Sciatic nerve (tissue), 2 donors: ENCODE measurements at regions not wholly inside any gene's neighbourhood (a gene's known extent, or its start where the extent isn't known, plus 50 kb on each side); places are given as distances from the start of the nearest gene placed in this dataset.
"Not testable (repeated sequence)": the region's sequence is repeated elsewhere in the genome, so short reads cannot be mapped to it uniquely, and the experiment has no call there.

Source experiments
- ATAC-seq: fragments of 200-7000 bp; cut with Tn5 transposase; one replicate; pipeline ENCODE4 v1.9.1; 2020; ENCODE audit warnings: mild to moderate bottlenecking, moderate library complexity
- DNase-seq: peaks from one replicate; pipeline ENCODE4 v3.0.0-alpha.2; 2020; ENCODE audit warnings: low spot score
- intact Hi-C: fragments of 100-400 bp; cut with DNase I; formaldehyde crosslinking; loops from one replicate; pipeline ENCODE4 v1.14.2; 2022
- donor health status: DM: no; HTN: no; CAD: no.
- donor health status: DM: no; HTN: no; CAD: no.

DNA sequence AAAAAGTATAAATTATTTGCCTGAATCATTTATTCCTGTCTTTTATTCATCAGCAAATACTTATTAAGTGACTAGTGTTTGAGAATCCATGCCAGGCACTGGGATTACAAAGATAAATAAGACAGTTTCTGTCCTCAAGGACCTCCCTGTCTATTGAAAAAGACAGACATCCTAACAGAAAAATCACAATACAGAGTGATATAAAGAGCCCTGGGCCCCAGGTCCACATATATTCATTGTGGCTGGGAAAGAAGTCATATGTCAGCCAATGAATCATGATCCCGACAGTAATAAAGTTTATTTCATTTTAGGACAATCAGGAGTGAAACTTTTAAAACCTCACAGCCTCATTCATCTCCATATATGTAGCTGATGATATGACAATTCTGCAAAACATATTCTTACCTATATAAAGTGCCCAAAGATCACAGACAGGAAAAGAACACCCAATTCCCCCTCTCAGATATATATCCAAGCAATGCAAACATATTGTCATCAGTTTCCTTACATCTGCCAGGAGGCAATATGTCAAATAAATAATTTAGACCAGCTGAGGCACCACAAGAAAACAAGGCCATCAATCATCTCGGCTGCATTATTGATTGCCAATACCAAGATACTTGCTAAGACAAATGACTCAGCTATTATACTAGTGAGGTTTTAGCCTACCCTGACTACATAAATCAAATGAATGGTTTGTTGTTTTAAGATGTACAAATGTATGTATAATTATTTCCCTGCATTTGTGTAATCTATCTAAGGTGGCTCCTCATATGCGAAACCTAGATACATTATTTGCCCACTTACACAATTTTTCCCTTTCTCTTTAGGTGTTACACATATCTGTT, 590.9 kb upstream of the API5 start:
- DNase-seq: no peak
- intact Hi-C loops: no loop called here
- no peak for ATAC-seq

DNA sequence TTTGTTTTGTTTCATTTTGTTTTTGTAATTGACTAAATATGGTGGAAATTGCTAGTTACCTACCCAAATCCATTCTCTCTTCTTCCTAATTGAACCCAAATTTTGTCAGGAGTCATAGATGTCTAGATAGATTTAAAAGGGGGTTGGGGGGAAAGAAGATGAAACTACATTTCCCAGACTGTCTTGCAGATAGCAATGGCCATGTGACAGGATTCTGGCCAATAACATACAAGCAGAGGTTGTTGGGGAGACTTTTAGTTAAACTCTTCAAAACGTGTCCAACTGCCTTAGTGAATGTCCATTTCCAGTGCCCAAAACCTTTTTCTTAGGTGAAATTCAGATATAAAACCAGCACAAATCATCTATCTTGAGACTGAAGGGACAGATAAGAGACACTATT, 583.9 kb upstream of the API5 start:
- ATAC-seq (no peak), DNase-seq (no peak)
- intact Hi-C loops: no loop called here

DNA sequence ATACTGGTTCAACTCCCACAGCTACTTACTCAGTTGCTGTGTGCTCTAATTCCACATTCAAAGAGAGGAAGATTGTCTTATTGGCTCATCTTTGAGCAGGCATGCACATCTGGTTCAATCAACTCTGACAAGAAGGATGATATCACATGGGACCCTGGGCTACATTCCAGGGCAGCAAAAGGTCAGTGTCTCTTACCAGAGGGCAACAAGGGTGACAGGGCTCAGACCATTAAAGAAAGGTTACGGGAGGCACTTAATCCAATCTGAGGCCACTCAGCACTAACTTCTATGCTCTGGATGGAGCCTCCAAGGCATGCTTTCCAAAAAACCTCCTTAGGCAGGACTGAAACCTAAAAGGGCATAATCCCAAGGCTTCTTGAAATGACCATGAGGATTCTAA, 549.4 kb upstream of the API5 start:
- no peak for ATAC-seq
- intact Hi-C loops: no loop called here
- no peak for DNase-seq

DNA sequence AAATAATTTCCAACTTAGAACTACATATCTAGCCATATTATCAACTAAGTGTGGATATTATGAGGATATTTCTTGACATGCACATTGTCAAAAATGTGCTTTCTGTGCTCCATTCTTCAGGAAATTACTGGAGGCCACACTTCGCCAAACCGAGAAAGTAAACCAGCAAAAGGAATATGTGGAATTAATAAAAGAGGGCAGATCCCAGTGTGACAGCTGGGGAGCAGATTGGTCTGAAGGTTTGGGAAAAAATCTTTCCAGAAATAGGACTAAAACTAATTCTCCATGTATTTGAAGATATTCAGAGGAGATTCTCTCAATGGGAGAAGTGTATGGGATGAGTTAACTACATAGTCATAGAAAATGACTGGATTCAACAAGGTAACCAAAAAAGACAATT, 546.9 kb upstream of the API5 start:
- ATAC-seq (no peak), DNase-seq (no peak)
- intact Hi-C loops: no loop called here

DNA sequence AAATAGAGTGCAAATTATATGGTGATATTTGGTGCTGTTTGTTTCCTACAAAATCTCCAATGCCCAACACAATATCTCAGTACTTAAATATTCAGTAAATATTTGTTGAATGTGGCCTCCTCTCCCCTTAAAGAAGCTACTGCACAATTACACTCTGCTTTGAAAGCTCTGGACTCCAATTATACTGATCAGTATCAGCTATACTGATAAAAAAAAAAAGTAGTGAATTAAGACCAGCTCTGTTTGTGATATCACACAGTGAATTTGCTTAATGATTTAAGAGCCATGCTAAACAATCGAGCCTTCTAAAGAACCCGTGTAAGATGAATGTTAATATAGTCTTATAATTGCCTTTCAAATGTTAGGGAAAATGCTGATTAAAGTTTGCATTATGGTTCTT, 543.2 kb upstream of the API5 start:
- DNase-seq (no peak), ATAC-seq (no peak)
- intact Hi-C loops: no loop called here

DNA sequence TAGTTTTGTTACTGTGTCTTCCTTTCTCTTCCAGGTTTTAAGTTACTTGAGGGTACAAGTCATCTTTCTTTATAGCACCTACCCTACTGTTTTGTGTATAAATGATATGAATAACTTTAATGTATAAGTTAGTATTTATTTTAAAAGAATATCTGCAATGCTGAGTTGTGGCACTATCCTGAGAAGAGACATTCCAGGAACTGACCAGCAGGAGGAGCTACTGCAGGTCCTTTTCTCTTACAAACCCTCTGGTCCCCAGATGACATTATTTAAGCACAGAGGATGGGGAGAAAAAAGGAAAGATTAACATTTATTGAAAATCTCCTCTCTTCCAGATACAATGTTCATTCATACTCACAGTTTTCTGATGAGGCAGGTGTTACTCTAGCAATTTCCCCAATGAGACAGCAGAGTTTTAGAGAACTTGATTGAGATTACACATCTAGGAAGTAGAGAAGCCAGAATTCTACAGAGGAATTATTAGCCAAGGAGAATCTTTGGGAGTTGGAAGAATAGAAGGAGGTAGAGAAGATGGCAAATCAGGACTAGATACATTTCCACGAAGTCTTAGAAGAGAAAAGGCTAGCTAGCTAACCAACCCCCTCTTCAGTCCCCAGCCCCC, 541.2 kb upstream of the API5 start:
- ATAC-seq: no peak
- intact Hi-C loops: no loop called here
- no peak for DNase-seq

DNA sequence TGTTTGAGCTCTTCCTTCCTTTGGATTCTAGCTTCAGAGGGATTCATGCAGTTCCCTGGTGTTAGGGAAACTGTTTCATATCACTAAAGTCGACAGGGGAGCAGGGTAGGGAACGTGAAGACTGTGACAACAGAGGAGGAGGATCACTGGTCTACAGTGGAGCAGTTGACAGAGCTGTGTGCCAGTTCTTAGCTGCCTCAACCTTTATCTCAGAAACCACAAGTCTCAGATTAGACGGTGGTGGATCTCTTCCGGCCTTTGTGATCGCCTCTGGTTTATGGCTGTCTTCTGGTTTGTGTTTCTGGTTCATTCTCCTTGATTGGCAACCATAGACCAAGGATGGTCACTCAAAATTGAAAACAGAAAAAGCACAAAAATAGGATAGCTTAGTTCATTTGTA, 538.9 kb upstream of the API5 start:
- intact Hi-C loops: no loop called here
- ATAC-seq (no peak), DNase-seq (no peak)

DNA sequence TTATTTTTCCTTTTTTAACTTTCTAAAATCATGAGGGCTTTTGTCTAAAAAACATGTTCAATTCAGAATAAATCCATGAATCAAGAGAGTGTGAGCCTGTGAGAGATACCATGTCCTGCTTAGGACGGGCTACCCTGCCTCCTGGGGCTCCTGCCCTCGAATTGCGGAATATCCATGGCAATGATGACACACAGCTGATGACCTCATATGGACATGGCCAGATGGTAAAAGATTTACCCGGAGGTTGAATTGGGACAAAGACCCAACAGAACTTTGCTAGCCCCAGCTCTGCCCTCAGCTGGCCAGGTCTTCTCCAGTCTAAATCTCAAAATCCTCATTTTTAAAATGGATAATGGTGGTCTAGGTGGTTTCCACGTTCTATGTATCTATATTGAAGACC, 538.1 kb upstream of the API5 start:
- intact Hi-C loops: no loop called here
- DNase-seq (no peak), ATAC-seq (no peak)

DNA sequence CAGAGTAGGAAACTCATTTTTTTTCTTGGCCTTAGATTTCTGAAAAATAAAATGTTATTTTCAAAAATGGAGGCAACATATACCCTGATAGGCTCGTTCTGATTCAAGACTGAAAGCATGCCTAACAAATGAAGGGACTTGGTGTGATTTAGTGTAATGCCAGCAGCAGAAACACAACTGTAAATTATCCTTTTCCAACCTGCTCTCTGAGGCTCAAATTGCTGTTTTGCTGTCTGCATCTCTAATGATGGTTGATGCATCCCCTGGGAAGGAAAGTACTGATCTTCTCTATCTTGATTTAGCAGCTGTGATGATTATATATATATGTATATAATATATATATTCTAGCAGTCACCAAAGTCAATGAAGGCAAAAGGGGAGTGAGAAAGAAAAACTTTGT, 537.2 kb upstream of the API5 start:
- ATAC-seq (no peak), DNase-seq (no peak)
- intact Hi-C loops: no loop called here

DNA sequence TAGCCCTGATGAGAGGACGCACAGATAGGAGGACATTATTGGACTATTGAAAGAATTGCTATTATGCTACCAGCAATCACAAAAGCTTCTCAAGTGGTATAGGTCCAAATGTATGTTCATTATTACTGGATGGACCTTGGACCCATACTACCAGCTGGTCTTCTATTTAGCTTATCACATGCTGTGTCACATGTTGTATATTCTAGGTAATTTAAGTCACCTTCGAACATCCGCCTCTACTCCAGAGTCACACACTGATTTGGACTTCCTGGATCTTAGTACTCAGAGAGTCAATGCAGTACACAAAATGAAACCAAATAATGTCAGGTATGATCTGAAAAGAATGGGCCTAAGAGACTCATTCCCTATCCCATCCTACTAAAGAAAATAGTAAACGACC, 534.0 kb upstream of the API5 start:
- intact Hi-C loops: loop anchor here (2.0 kb wide), 1 partner anchor 53 kb away; no protein-coding TSS in a partner anchor
- DNase-seq: no peak
- no peak for ATAC-seq

DNA sequence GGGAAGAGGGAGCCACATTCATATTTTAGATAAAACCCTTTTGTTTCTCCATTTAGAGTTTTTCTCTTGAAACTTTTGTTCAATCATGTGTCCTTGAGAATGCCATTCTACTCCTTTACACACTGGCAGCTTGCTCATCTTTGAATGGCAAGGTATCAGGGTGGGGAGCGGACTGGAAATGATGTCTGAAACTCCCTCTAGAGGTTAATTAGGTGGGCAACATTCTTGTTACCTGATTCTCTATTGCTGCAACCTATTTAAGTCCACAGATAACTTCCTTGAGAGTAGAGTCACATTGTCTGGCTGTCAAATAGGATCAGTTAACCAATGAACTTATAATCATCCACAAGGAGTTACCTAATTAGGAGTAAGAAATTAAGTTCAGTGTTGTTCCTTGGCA, 533.6 kb upstream of the API5 start:
- ATAC-seq (no peak), DNase-seq (no peak)
- intact Hi-C loops: no loop called here

DNA sequence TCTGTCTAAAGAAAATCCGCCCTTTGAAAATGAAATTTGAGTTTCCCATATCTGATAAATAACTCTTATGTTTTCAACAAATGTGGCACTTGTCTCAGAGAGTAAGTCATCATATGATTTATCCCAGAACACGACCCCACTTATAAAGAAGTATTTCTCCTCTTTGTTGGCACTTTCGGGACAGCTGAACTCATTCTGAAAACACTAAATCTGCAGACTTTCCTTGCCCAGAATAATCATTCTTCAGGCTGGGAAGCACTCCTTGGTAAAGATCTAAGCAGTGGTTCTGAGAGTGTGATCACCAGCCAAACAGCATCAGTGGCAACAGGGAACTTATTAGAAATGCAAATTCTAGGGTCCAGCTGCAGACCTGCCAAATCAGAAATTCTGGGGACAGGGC, 532.2 kb upstream of the API5 start:
- no peak for ATAC-seq
- no peak for DNase-seq
- intact Hi-C loops: no loop called here

DNA sequence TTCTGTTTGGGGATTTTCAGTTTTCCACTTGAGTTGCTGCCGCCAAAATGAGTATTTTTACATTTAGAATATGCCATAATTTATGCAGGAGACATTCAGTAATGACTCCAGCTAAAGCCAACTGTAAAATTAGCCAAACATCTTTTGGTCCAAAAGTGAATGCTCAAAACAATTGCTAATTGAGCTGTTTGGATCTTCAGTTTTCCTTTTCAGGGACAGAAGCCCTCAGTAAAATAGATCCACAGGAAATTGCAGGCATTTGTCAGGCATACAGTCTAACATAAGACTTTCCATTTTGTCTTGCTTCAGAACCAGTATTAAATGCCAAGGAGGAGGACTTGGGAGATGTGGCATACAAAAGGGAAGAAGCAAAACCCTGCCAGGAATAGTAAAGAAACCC, 524.8 kb upstream of the API5 start:
- DNase-seq (no peak), ATAC-seq (no peak)
- intact Hi-C loops: no loop called here

DNA sequence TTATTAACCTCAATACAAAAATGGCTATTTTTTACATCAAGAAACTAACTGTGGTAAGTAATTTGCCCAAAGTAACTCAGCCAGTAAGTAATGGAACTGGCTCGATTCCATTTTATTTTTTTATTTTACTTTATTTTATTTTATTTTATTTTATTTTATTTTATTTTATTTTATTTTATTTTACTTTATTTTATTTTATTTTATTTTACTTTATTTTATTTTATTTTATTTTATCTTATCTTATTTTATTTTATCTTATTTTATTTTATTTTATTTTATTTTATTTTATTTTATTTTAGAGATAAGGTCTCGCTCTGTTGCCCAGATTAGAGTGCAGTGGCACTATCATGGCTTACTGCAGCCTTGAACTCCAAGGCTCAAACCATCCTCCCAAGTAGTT, 516.3 kb upstream of the API5 start:
- ATAC-seq, intact Hi-C loops, DNase-seq: not testable (repeated sequence)

DNA sequence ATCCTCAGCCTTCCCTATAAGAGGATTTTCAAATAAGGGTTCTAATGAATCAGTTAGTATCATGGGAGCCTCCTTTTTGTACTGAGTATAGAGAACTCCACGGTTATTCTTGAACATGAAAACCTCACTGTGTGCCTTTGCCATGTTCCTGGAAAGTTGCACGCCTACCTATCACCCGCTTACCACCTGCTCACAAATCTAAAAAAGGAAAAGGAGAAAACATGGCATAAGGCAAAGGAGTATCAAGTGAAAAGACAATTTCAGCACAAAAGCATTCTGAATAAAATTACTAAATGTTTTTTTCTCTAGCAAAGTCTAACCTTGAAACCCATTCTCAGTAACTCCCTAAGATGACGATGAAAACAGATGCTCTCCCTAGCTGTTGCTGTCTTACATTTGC, 511.8 kb upstream of the API5 start:
- ATAC-seq: no peak
- no peak for DNase-seq
- intact Hi-C loops: no loop called here

DNA sequence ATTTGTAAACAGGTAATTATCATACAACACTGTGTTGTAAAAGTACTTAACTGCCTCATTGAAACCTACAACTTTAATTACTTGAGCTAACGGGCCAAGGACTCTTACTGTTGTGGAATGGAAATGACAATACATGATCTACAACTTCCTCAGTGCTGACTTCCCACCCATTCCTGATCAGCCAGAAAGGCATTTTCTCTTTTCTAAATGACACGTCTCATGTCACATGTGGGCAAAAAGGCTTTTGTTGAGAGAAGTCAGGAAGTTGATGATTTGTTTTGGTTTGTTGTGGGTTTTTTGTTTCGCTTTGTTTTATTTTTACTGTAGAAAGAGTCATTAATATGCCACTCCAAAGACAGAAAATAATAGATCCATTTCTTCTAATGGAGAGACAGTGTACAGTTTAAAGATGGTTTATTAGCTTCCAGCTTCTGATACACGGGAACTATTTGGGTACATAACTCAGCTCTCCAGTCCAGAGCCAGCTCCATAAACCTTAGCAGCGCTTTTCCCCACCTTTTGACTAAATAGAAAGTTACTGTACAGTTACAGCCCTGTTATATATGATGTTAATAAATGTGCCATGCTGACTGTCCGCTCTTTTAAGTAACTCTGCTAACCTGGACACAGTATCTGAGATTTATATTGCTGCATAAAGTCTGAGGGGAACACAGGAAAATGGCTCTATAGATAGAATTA, 509.4 kb upstream of the API5 start:
- intact Hi-C loops: no loop called here
- no peak for DNase-seq
- ATAC-seq: no peak

DNA sequence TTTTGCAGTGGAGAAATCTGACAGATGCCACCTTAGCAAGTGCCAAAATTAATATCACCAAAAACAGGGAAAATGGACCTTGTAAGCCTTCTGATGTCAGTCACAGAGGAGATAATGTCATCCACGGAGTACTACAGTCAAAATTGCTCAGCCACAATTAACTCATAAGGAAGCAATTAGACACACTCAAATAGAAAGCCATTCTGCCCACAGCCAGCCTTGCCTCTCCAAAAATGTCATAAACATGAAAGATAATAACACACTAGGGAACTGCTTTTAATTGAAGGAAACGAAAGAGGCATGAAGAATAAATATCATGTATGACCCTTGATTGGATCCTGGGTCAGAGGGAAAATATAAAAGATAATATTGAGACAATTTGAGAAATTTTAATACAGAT, 505.6 kb upstream of the API5 start:
- intact Hi-C loops: no loop called here
- DNase-seq: no peak
- ATAC-seq: no peak

DNA sequence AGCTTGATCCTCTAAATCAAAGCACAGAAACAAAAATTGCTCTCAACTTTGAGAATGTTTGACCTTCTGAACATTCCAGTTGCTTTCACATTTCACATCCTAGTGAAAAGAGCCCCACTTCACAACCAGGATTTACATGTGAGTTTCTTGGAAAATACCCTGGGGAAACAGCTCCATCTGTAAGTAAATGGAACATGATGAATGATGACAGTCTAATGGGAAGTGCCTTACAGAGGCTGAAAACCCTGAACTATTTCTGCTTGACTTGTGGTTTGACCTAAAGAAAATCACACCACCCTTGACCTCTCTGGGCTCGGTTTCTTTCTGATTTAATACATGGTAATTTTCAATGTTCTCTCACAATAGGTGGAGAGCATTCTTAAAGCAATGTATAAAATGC, 499.4 kb upstream of the API5 start:
- DNase-seq (no peak), ATAC-seq (no peak)
- intact Hi-C loops: no loop called here

DNA sequence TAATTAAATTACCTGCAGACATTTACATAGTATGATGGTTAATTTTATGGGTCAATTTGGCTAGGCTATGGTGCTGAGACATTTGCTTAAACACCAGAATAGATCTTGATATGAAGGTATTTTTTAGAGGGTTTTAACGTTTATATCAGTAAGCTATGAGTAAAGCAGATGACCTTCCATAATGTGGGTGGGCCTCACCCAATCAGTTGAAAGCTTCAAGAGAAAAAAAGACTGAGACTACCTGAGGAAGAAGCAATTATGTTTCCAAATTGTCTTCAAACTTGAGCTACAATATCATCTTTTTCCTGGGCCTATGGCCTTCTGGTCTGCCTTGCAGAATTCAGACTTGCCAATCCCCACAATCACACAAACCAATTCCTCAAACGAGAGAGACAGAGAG, 498.8 kb upstream of the API5 start:
- DNase-seq (no peak), ATAC-seq (no peak)
- intact Hi-C loops: no loop called here

DNA sequence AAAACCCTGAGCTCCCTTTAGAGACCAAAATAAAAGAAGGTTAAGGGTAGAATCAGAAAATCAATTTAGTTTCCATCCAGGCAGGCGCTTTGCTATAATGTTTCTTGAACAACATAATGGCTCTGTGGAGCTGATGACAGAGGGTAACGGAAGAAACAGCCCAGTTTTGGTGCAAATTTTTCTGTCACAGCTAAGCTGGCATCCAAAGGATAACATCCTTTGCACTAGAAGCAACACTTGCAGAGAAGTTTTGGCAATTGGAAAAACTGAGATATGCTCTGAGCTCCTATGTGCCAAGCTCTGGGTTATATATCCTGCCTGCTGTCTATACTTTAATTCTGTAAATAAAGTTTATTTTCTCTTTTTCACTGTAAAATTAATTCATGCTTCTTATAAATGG, 495.3 kb upstream of the API5 start:
- no peak for ATAC-seq
- DNase-seq: no peak
- intact Hi-C loops: no loop called here
